ENCODE measurements at regions not wholly inside any gene's neighbourhood (a gene's known extent, or its start where the extent isn't known, plus 50 kb on each side); places are given as distances from the start of the nearest gene placed in this dataset.

- in situ Hi-C loops (cut with MboI) (no loop called here), intact Hi-C loops (cut with micrococcal nuclease) (no loop called here)
- ATAC-seq (no peak), DNase-seq (ENCODE audit: extremely low read depth in 1 of 4, low spot score in 3 of 4) (no peak), FAIRE-seq (no peak)
- TF ChIP-seq TRIM25 (IDR thresholded peaks at IDR 0.05; ENCODE audit: borderline replicate concordance) (no peak), MLLT1 (IDR thresholded peaks at IDR 0.05) (no peak), HCFC1 (IDR thresholded peaks at IDR 0.05; ENCODE audit: low read depth, low read length) (no peak), CHD1 (IDR thresholded peaks at IDR 0.05; ENCODE audit: low read length) (no peak), NFATC3 (IDR thresholded peaks at IDR 0.05) (no peak), CBFA2T2 (conservative IDR thresholded peaks at IDR 0.05) (no peak), CGGBP1 (CRISPR knock-in tag; IDR thresholded peaks at IDR 0.05) (no peak), TBL1XR1 (IDR thresholded peaks at IDR 0.05; ENCODE audit: low read length in 2 of 2) (no peak), HDAC3 (IDR thresholded peaks at IDR 0.05; ENCODE audit: borderline replicate concordance, partially characterized antibody) (no peak), FOXJ2 (tag; IDR thresholded peaks at IDR 0.05) (no peak), ZBTB8A (IDR thresholded peaks at IDR 0.05; ENCODE audit: partially characterized antibody) (no peak), MEIS2 (IDR thresholded peaks at IDR 0.05; ENCODE audit: partially characterized antibody) (no peak), CBX8 (IDR thresholded peaks at IDR 0.05; ENCODE audit: borderline replicate concordance, extremely low read depth, low read depth, low read length, poor library complexity, severe bottlenecking) (no peak), ZNF589 (CRISPR knock-in tag; IDR thresholded peaks at IDR 0.05; ENCODE audit: low read depth) (no peak), CBX2 (IDR thresholded peaks at IDR 0.05; ENCODE audit: insufficient read depth, low read length, poor library complexity, severe bottlenecking) (no peak), TOE1 (IDR thresholded peaks at IDR 0.05; ENCODE audit: borderline replicate concordance) (no peak), TOE1 (CRISPR knock-in tag; IDR thresholded peaks at IDR 0.05; ENCODE audit: borderline replicate concordance, low read depth) (no peak), ZNF785 (CRISPR knock-in tag; IDR thresholded peaks at IDR 0.05) (no peak), KDM4B (IDR thresholded peaks at IDR 0.05; ENCODE audit: borderline replicate concordance in 2 of 2, low read depth in 1 of 2) (no peak), ZNF41 (CRISPR knock-in tag; conservative IDR thresholded peaks at IDR 0.05) (no peak), PTBP1 (IDR thresholded peaks at IDR 0.05; ENCODE audit: low read depth, low read length) (no peak)
- Histone ChIP-seq H4K20me1 (replicated peaks; ENCODE audit: control insufficient read depth, insufficient read depth, low read length) (no peaks in the 10 kb centered on the region), H2AFZ (ENCODE audit: low read depth, low read length) (no peak overlapping the region), H3K27ac (ENCODE audit: extremely low read depth, low read depth, low read length) (no peak overlapping the region), H3K36me3 (ENCODE audit: control insufficient read depth, insufficient read depth, low read length) (no peaks in the 10 kb centered on the region), H3K79me2 (ENCODE audit: control insufficient read depth, insufficient read depth, low read length) (no peaks in the 10 kb centered on the region), H3K9ac (ENCODE audit: insufficient read depth in 1 of 2, low read depth in 2 of 2, low read length in 2 of 2) (no peak overlapping the region), H3K4me3 (no peak overlapping the region), H3K9me1 (ENCODE audit: control insufficient read depth, insufficient read depth, low read length) (no peaks in the 10 kb centered on the region), H3K4me2 (ENCODE audit: insufficient read depth, low read length) (no peak overlapping the region), H3K9me3 (replicated peaks; ENCODE audit: control insufficient read depth, insufficient read depth, low read depth, low read length) (no peaks in the 10 kb centered on the region), H3K4me1 (replicated peaks in 1 of 2; ENCODE audit: control insufficient read depth in 2 of 2, insufficient read depth in 2 of 2, low read length in 2 of 2) (no peaks in the 10 kb centered on the region), H3K27me3 (ENCODE audit: control insufficient read depth in 2 of 2, insufficient read depth in 2 of 2, low read length in 2 of 2) (no peaks in the 10 kb centered on the region)
- CTCF ChIA-PET (ENCODE audit: low intra/inter-chr PET ratio) = no interaction called here
- POLR2A ChIA-PET = no interaction called here
- BruUV-seq (replicated peaks) = no TSS peak
Observed at GRCh38 chr6:120534954-120535353, 799.3 kb downstream of the TBC1D32 start.
